MM.1S (cell line): ENCODE measurements at regions not wholly inside any gene's neighbourhood (a gene's known extent, or its start where the extent isn't known, plus 50 kb on each side); places are given as distances from the start of the nearest gene placed in this dataset.

Source experiments
- DNase-seq: peaks from one replicate; pipeline ENCODE4 v3.0.0-alpha.2; 2015
- H2AFZ ChIP-seq: fragments of 300-600 bp; sonication (generic); 2 replicates; pipeline ENCODE4 v1.6.0; 2016; ENCODE audit warnings: antibody characterized with exemption, low read length
- H3F3A ChIP-seq: fragments of 300-600 bp; sonication (generic); 2 replicates; pipeline ENCODE4 v1.6.1; 2016; ENCODE audit warnings: mild to moderate bottlenecking, antibody characterized with exemption, low read length, moderate library complexity, mixed read lengths; ENCODE audit not compliant: insufficient read depth
- H3K27ac ChIP-seq: fragments of 300-600 bp; sonication (generic); 2 replicates; pipeline ENCODE4 v1.5.1; 2016; ENCODE audit warnings: mild to moderate bottlenecking, low read length
- H3K27me3 ChIP-seq: fragments of 300-600 bp; sonication (generic); replicated peaks from 2 replicates; pipeline ENCODE4 v1.6.0; 2016; ENCODE audit warnings: low read length; ENCODE audit not compliant: insufficient read depth
- H3K36me3 ChIP-seq: fragments of 300-600 bp; sonication (generic); replicated peaks from 2 replicates; pipeline ENCODE4 v1.6.1; 2016; ENCODE audit warnings: mild to moderate bottlenecking, low read length, mixed read lengths; ENCODE audit not compliant: insufficient read depth
- H3K4me1 ChIP-seq: fragments of 300-600 bp; sonication (generic); 2 replicates; pipeline ENCODE4 v1.6.1; 2016; ENCODE audit warnings: low read length, mixed read lengths
- H3K4me2 ChIP-seq: fragments of 300-600 bp; sonication (generic); 2 replicates; pipeline ENCODE4 v1.6.0; 2016; ENCODE audit warnings: low read depth, low read length
- H3K4me3 ChIP-seq: fragments of 300-600 bp; sonication (generic); 2 replicates; pipeline ENCODE4 v1.5.1; 2016; ENCODE audit warnings: low read length, mixed read lengths
- H3K79me2 ChIP-seq: fragments of 300-600 bp; sonication (generic); 2 replicates; pipeline ENCODE4 v1.6.1; 2016; ENCODE audit warnings: mixed run types, low read length, mixed read lengths
- H3K9ac ChIP-seq: fragments of 300-600 bp; sonication (generic); 2 replicates; pipeline ENCODE4 v1.6.1; 2016; ENCODE audit warnings: low read length, mixed read lengths
- H3K9me2 ChIP-seq: fragments of 300-600 bp; sonication (generic); replicated peaks from 2 replicates; pipeline ENCODE4 v1.6.1; 2016; ENCODE audit warnings: mild to moderate bottlenecking, low read length, mixed read lengths; ENCODE audit not compliant: insufficient read depth
- H3K9me3 ChIP-seq: fragments of 300-600 bp; sonication (generic); replicated peaks from 2 replicates; pipeline ENCODE4 v1.6.1; 2016; ENCODE audit warnings: mild to moderate bottlenecking, low read length, mixed read lengths; ENCODE audit not compliant: insufficient read depth
- H4K20me1 ChIP-seq: fragments of 300-600 bp; sonication (generic); 2 replicates; pipeline ENCODE4 v1.6.1; 2016; ENCODE audit warnings: mild to moderate bottlenecking, low read length, moderate library complexity, mixed read lengths; ENCODE audit not compliant: insufficient read depth
- EZH2 ChIP-seq: fragments of 300-600 bp; sonication (generic); optimal IDR thresholded peaks from 2 replicates; pipeline ENCODE3; 2017; ENCODE audit warnings: low read depth, mild to moderate bottlenecking, antibody characterized with exemption, low read length, mixed read lengths
- EZH2phosphoT487 ChIP-seq: fragments of 300-600 bp; sonication (generic); IDR thresholded peaks from 2 replicates; pipeline ENCODE4 v1.6.1; 2018; ENCODE audit warnings: antibody characterized with exemption, low read length
- TF ChIP-seq, protein P1 (sequence below): fragments of 300-600 bp; sonication (generic); IDR thresholded peaks from 2 replicates; pipeline ENCODE4 v1.5.1; 2016; ENCODE audit warnings: antibody characterized with exemption, low read length, mixed read lengths

DNA sequence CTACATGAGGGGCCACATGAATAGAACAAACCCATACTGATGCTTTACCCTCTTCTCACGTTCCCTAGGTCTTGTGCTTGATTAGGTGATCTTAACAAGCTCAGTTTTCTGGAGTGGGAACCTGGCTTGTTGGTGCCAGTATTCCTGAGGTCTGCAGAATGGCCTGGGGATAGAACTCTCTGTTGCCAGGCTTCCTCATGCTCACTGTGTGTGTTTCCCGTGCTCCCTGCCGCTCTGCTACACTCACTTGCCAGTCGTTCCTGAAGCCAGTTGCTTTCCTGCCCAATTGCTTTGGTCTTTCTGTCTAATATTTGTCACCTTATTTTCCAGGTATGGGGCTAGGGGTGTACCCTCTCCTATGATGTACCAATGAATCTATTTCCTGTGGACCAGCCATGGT, 2111.5 kb upstream of the PIK3C3 start:
- no peaks in the 10 kb centered on the region for H3F3A ChIP-seq
- DNase-seq = no peak
- no peak overlapping the region for H3K4me2 ChIP-seq
- H4K20me1 ChIP-seq = no peaks in the 10 kb centered on the region
- no peaks in the 10 kb centered on the region for H3K9me3 ChIP-seq
- no peak overlapping the region for H3K27ac ChIP-seq
- no peaks in the 10 kb centered on the region for H3K9me2 ChIP-seq
- TF ChIP-seq, protein P1, sequence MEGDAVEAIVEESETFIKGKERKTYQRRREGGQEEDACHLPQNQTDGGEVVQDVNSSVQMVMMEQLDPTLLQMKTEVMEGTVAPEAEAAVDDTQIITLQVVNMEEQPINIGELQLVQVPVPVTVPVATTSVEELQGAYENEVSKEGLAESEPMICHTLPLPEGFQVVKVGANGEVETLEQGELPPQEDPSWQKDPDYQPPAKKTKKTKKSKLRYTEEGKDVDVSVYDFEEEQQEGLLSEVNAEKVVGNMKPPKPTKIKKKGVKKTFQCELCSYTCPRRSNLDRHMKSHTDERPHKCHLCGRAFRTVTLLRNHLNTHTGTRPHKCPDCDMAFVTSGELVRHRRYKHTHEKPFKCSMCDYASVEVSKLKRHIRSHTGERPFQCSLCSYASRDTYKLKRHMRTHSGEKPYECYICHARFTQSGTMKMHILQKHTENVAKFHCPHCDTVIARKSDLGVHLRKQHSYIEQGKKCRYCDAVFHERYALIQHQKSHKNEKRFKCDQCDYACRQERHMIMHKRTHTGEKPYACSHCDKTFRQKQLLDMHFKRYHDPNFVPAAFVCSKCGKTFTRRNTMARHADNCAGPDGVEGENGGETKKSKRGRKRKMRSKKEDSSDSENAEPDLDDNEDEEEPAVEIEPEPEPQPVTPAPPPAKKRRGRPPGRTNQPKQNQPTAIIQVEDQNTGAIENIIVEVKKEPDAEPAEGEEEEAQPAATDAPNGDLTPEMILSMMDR = no peak
- no peak for TF ChIP-seq EZH2phosphoT487
- no peak for TF ChIP-seq EZH2
- no peak overlapping the region for H3K9ac ChIP-seq
- H2AFZ ChIP-seq = no peak overlapping the region
- H3K4me1 ChIP-seq = no peaks in the 10 kb centered on the region
- no peaks in the 10 kb centered on the region for H3K79me2 ChIP-seq
- H3K36me3 ChIP-seq = no peaks in the 10 kb centered on the region
- no peaks in the 10 kb centered on the region for H3K27me3 ChIP-seq
- H3K4me3 ChIP-seq = no peak overlapping the region

- Histone ChIP-seq H2AFZ (no peak overlapping the region), H3K79me2 (no peaks in the 10 kb centered on the region), H3K4me2 (no peak overlapping the region), H3K9me2 (no peaks in the 10 kb centered on the region), H3K9ac (no peak overlapping the region), H3K4me3 (no peak overlapping the region), H3K27ac (no peak overlapping the region), H3K4me1 (no peaks in the 10 kb centered on the region), H4K20me1 (no peaks in the 10 kb centered on the region), H3K9me3 (no peaks in the 10 kb centered on the region), H3K27me3 (no peaks in the 10 kb centered on the region), H3F3A (no peaks in the 10 kb centered on the region), H3K36me3 (no peaks in the 10 kb centered on the region)
- DNase-seq = no peak
- TF ChIP-seq EZH2 = no peak
- no peak for TF ChIP-seq EZH2phosphoT487
- TF ChIP-seq, protein P1 = no peak
These were observed 2112.6 kb upstream of the PIK3C3 start for GRCh38 chr18:39842366-39842914.

- Histone ChIP-seq H3K79me2 (no peaks in the 10 kb centered on the region), H3K27ac (no peak overlapping the region), H3F3A (no peaks in the 10 kb centered on the region), H4K20me1 (no peaks in the 10 kb centered on the region), H2AFZ (no peak overlapping the region), H3K9me3 (no peaks in the 10 kb centered on the region), H3K4me3 (no peak overlapping the region), H3K27me3 (no peaks in the 10 kb centered on the region), H3K9me2 (no peaks in the 10 kb centered on the region), H3K9ac (no peak overlapping the region), H3K4me1 (no peaks in the 10 kb centered on the region), H3K4me2 (no peak overlapping the region), H3K36me3 (no peaks in the 10 kb centered on the region)
- no peak for DNase-seq
- TF ChIP-seq, protein P1 = no peak
- no peak for TF ChIP-seq EZH2
These were observed 2113.3 kb upstream of the PIK3C3 start for GRCh38 chr18:39841482-39842365.
